Activated CD4-positive, alpha-beta T cell treated with anti-CD3 and anti-CD28 coated beads, Interleukin-2, amount 50 U/mL, for 48 hours (primary cell): ENCODE measurements at regions not wholly inside any gene's neighbourhood (a gene's known extent, or its start where the extent isn't known, plus 50 kb on each side); places are given as distances from the start of the nearest gene placed in this dataset.

Source experiments
- DNase-seq, 2 experiments: peaks; one replicate each; pipeline ENCODE4 v3.0.0-alpha.2; 2020

GRCh38 chr19:30890033-30890432, 459.2 kb downstream of the TSHZ3 start:
- no peak for DNase-seq

DNA sequence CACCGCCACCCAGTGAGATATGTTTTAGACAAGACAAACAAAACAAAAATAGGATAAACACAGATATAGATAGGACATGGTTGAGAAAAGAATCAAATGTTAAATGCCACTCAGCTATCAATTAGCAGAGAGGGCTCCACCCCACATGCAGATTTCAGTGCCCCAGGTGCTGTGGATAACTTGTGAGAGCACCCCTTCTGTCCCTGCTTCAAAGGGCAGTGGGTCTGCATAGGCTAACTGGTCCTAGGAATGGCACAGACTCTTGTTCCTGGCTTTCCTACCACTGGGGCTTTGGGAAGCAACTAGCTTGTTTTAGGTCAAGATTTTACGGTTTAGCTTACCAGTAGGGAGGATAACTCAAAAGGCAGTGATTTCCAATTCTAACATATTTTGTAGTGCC, 460.3 kb downstream of the TSHZ3 start:
- no peak for DNase-seq

DNA sequence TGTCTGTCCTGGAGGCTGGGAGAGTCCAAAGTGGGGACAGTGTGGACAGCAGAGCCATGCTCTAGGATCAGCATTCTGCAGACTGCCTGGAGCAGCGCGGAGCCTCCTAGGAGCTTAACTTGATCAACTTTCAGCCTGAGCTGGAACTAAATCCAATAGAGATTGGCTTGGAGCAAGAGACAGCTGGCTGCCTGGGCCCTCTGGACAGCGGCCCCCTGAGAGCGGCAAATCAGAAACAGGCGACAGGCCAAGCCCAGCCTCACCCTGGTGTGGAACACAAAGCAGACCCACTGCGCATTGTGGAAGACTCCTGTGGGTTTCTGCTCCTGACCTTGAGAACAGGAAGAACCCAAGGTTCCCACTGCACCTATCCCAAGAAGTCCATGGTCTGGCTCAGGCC, 462.2 kb downstream of the TSHZ3 start:
- no peak for DNase-seq

- DNase-seq: no peak
These were observed 463.0 kb downstream of the TSHZ3 start for GRCh38 chr19:30886222-30886621.

- no peak for DNase-seq
These were observed 465.0 kb downstream of the TSHZ3 start for GRCh38 chr19:30884146-30884812.

- no peak for DNase-seq
These were observed 466.2 kb downstream of the TSHZ3 start for GRCh38 chr19:30883071-30883470.

DNA sequence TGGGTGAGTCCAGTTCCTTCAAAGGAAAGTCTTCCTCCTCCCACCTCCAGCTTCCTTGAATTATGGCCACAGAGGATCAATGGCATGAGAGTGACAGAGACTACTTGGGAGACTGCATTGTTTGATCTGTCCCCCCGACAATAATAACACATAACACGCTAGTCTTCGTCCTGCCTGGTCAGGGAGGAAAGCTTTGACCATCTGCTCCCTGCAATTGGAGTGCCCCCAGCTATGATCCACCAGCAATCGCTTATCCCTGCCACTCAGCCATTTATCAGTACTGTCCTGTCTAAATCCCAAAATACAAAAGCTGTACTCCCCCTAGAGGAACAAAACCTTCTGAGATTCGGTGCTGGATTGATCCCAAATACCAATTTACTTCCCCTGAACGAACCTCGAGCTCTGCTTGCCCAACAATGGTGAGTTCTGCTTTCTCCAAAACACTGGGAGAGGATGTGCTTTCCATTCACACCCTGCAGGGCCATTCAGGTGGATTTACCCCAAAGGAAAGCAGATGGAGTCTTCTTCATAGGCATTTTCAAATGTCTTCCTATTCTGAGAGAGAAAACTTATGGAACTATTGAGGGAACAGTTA, 466.7 kb downstream of the TSHZ3 start:
- DNase-seq: no peak

DNA sequence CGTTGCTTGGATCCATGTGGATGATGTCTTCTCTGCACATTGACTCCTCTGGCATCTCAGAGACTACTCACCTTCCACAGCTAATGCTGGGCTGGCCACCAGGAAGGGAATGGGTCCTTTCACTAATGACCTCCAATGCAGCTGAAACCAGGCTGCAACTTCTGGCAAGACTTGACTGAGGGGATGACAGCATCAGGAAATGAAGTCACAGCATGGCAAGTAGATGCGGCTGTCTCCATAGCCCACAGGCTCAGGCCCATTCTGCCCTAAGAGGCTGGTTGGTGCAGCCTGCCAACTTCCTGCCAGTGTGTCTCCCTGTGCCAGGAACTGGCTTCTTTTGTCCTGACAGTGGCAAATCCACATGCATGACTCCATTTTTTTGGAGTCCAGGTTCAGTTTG, 467.3 kb downstream of the TSHZ3 start:
- no peak for DNase-seq

GRCh38 chr19:30881281-30881680, 468.0 kb downstream of the TSHZ3 start:
- no peak for DNase-seq

DNA sequence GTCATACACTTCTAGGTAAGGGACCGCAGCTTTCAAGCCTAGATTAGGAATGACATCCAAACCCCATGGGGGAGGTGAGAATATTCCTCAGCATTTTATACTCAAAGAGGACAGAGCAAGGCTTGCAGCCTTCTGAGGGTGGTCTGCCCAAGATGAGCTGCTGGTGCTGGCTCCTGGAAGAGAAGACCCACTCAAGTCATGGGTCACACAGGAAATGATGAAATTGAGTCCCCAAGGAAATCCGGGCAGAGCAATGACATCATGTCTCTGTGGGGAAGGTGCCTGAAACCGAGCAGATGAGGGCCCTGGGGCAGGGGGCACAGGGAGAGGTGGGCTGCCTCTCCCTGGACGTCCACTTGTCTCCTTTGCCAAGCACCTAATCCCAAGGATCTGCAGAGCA, 468.7 kb downstream of the TSHZ3 start:
- DNase-seq: no peak

DNA sequence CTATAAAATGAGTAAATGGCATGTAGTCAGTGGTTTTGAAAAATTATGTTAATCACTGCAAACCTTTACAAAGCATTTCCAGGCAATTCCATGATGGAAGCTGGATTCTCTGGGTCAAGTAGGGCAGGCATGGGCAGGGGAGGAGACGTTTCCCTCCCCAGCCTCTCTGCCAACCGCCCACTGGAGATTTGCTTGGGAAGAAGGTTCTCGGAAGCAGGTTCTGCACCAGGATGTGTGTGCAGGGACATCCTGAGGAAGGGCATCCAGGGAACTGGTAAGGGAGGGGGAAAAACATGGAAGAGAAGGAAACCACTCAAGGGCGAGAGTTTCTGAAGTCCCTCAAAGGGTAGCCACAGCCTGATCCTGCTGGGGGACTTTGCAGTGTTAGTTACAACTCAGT, 469.1 kb downstream of the TSHZ3 start:
- DNase-seq: no peak

GRCh38 chr19:30879736-30880135, 469.5 kb downstream of the TSHZ3 start:
- DNase-seq: no peak

GRCh38 chr19:30879225-30879624, 470.0 kb downstream of the TSHZ3 start:
- DNase-seq: no peak

GRCh38 chr19:30878495-30878894, 470.7 kb downstream of the TSHZ3 start:
- no peak for DNase-seq

DNA sequence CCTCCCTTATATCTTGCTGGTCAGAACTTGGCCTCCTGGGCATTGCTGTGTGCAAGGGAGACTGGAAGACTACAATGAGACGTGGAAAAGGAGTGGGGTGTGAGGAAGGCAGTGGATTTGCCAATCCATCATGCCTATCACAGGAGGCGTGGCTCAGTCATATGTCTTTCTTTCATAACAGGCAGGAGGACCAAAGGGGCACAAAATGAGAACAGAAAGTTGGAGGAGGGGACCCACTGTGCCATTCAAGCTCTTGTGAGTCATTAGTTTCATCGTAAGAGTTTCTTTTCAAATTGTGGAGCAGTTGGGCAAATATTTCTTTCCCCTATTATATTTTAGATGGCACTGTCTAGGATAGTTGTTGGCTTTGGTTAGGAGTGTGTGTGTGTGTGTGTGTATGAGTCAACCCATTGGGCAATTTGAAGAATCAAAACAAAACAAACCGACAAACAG, 471.5 kb downstream of the TSHZ3 start:
- no peak for DNase-seq

DNA sequence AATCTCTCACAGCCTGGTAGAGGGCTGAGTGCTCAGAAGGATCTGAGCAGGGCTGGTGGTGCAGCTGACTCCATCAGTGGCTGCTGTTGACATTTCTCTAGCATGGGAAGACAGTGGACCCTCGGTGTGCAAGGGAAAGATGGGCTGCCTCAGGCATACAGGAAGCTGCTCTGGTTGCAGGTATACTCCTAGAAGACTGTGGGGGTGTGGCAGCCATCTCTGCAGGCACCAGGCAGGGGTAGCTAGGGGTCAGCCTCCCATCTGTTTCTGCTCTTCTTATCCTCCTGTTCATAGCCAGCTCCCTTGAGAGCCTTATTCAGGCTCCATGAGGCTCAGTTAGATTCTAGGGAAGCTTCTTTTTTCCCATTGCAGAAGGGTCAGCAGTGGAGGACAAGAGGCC, 475.5 kb downstream of the TSHZ3 start:
- DNase-seq: no peak

- no peak for DNase-seq
These were observed 476.2 kb downstream of the TSHZ3 start for GRCh38 chr19:30873003-30873402.

GRCh38 chr19:30871979-30872378, 477.3 kb downstream of the TSHZ3 start:
- no peak for DNase-seq

DNA sequence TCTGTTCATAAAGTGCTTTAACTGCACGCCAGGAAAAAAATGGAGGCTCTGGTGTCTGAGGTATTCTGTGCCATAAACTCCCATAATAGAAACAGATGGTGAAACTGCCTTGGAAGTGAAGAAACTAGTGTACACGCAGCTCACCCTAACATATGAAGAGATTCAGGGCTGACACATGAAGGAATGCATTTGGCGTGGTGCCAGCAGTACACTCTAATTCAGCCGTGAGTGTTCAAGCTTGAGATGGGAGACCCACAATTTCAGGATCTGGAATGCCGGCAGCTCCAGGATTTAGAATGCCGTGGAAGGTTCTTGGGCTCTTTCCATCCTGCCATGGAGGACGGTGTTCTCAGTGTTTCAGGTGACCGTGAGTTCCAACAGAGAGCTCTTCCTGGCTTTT, 478.4 kb downstream of the TSHZ3 start:
- no peak for DNase-seq

DNA sequence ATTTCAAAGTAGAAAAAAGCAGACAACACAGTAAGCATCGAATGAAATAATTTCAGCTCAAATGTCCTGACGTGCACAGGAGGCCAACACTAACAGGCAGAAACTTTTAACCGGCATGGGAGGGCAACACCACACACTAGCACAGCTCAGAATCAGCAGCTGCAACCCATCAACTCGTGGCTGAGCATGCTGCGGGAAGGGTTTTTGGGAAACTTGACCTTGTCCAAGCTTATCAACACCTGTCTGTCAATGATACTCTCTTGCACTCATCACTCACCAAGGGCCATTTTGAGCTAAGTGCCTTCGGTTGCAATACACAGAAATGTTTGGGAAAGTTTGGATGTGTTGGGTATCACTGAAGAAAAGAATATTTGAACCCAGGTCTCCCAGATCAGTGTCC, 483.7 kb downstream of the TSHZ3 start:
- no peak for DNase-seq

DNA sequence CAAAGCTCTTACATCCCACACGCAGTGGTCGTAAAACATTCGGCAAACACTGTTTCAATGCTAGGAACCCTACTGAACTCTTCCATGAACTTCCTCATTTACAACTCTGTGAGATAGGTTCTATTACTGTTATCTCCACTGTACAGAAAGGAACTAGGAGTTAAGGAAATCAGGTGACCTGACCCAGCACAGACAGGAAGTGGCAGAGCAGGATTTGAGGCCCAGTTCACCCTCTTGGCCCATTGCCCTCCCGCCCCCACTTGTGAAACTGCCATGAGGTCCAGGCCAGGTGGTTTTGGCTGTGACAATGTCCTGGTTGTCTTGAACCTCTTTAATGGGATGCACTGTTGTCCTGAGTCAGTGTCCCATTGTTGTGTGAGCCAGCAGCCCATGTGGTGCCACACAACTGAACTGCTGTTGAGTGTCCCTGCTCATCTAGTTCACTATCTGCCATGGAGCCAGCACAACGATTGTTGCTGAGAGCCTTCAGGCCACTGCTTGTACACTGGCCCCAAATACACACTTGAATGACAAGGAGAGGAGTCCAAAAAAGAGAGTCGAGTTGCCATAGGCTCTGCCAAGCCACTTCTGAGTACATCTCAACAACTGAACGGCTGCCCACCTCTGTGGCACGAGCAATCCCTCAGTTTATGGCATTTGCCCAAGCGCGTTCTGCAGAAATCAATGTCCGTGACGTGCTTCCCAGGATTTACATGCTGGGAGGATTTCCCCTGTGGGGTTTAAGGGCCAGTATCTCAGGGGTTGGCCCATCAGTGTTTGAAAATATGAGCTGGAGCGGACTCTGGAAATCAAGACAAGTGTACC, 484.6 kb downstream of the TSHZ3 start:
- DNase-seq: no peak

DNA sequence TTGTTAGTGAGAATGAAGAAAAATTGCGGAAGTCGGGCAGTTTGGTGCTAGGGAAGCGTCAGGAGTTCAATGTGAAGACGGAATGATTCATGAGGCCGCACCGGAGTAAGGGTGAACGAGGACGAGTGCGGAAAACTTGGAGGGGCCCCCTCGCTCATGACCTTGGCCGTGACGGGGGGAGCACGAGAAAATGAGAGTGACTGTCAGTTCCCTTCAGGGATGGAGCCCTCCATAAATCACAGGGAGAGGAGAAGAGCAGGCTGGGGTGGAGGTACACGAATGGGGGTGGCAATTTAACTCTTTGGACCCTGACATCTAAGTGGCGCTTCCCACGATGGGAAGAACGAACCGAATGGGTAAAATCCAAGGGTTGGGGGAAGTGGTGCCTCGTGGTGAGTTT, 486.4 kb downstream of the TSHZ3 start:
- DNase-seq: no peak

- no peak for DNase-seq
These were observed 487.3 kb downstream of the TSHZ3 start for GRCh38 chr19:30861919-30862318.

- no peak for DNase-seq
These were observed 485.8 kb downstream of the ZNF536 start for GRCh38 chr19:30857966-30858490.
